Mucosa of rectum (tissue), 2 donors: ENCODE measurements at regions not wholly inside any gene's neighbourhood (a gene's known extent, or its start where the extent isn't known, plus 50 kb on each side); places are given as distances from the start of the nearest gene placed in this dataset.

Source experiments
- H3K27ac ChIP-seq, 2 donors: one replicate each; pipeline ENCODE4 v1.7.0; 2013; ENCODE audit warnings: inconsistent platforms in 2 of 2, low read depth in 2 of 2, low read length in 2 of 2
- H3K27me3 ChIP-seq, 2 donors: one replicate each; pipeline ENCODE4 v1.7.0; 2013; ENCODE audit warnings: low read length in 2 of 2; ENCODE audit not compliant: control insufficient read depth in 2 of 2, insufficient read depth in 2 of 2
- H3K36me3 ChIP-seq, 2 donors: one replicate each; pipeline ENCODE4 v1.7.0; 2013; ENCODE audit warnings: low read length in 2 of 2; ENCODE audit not compliant: control insufficient read depth in 2 of 2, insufficient read depth in 2 of 2
- H3K4me1 ChIP-seq, 2 donors: one replicate each; pipeline ENCODE4 v1.7.0; 2013; ENCODE audit warnings: low read length in 2 of 2, mild to moderate bottlenecking in 1 of 2; ENCODE audit not compliant: control insufficient read depth in 2 of 2, insufficient read depth in 2 of 2
- H3K4me3 ChIP-seq, 2 donors: one replicate each; pipeline ENCODE4 v1.7.0; 2013; ENCODE audit warnings: low read length in 2 of 2
- H3K9ac ChIP-seq, 2 donors: one replicate each; pipeline ENCODE4 v1.7.0; 2013; ENCODE audit warnings: low read length in 2 of 2, low read depth in 1 of 2, mild to moderate bottlenecking in 1 of 2
- H3K9me3 ChIP-seq, 2 donors: one replicate each; pipeline ENCODE4 v1.7.0; 2013; ENCODE audit warnings: low read length in 2 of 2; ENCODE audit not compliant: control insufficient read depth in 2 of 2
- donor health status: healthy.
- donor health status: Normal muscosa, but diverticular disease.

DNA sequence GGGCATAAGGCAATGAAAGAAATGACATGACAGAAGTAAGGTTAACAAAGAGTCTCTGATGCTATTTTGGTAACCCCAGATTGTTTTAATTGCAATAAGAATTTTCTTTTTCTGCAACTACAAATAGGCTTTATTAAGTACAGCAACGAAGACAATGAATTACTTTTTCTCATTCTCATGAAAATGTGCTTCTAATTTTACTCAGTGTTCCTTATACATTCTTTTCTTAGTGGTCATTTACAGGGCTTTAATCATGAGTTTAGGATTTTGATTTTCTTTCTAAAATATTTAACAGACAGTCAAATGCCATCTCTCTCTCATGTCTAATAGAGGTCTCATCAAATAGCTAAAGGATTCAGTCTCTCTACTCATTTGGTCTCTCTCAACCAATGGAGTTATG is 452.1 kb downstream of the RAP2B start:
- Histone ChIP-seq H3K4me1 (no peaks in the 10 kb centered on the region), H3K9me3 (no peaks in the 10 kb centered on the region), H3K4me3 (no peak overlapping the region), H3K27ac (no peak overlapping the region), H3K27me3 (no peaks in the 10 kb centered on the region), H3K36me3 (no peaks in the 10 kb centered on the region), H3K9ac (no peak overlapping the region)

DNA sequence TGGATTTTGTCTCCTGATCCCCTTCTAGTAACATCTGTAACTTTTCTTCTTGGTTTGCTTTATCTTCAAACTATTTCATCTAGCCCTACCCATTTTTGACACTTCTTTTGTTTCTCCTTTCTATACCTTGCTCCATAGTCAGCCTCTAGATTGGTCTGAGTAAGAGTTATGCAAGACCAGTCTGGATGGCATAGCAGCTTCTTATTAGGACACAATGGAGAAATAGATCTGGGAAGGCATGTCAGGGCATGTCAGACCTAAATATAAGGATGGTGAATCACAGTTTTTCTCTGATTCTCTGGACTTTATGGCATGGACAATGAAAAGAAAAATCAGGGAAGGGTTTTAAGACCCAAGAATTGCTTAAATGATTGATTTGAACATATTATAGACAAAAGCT is 452.5 kb downstream of the RAP2B start:
- Histone ChIP-seq H3K27ac (no peak overlapping the region), H3K9ac (no peak overlapping the region), H3K9me3 (no peaks in the 10 kb centered on the region), H3K4me1 (no peaks in the 10 kb centered on the region), H3K4me3 (no peak overlapping the region), H3K27me3 (no peaks in the 10 kb centered on the region), H3K36me3 (no peaks in the 10 kb centered on the region)

DNA sequence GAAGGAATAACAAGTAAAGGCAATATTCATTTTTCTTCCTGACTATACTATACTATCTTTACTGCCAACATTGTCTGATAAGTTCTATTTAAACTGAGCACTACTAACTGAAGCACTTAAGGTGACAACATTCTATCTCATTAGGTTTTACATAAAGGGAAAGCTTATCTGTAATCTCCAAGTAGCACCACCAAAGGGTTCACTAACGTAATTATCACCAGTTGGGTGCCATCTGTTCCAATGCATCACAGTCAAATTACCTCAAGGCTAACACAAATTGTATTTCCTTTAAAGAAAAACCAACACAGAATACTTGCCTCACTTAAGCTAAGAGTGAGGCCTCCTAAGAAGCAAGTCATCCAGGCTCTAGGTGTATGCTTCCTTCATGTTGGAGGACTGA is 453.8 kb downstream of the RAP2B start:
- Histone ChIP-seq H3K4me3 (no peak overlapping the region), H3K9me3 (no peaks in the 10 kb centered on the region), H3K36me3 (no peaks in the 10 kb centered on the region), H3K27me3 (no peaks in the 10 kb centered on the region), H3K27ac (no peak overlapping the region), H3K4me1 (no peaks in the 10 kb centered on the region), H3K9ac (no peak overlapping the region)

DNA sequence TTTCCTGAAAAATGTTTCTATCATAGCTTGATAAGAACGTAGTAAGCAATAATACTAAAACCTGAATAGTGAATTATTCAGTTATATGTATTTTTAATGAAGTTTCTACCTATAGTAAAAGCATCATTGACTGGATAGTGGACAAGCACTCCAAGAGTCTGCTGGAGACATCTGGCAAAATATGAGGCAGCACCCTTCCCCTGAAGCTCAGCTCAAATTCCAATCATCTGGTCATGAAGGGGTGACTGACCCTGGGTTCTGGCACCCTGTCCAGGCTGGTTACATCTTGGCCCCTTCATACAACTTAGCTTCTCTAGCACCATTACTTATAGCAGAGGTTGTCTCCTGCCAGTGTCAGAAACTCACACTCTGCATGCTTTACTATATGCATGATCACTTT is 455.4 kb downstream of the RAP2B start:
- Histone ChIP-seq H3K27me3 (no peaks in the 10 kb centered on the region), H3K27ac (no peak overlapping the region), H3K4me3 (no peak overlapping the region), H3K9me3 (no peaks in the 10 kb centered on the region), H3K9ac (no peak overlapping the region), H3K4me1 (no peaks in the 10 kb centered on the region), H3K36me3 (no peaks in the 10 kb centered on the region)

DNA sequence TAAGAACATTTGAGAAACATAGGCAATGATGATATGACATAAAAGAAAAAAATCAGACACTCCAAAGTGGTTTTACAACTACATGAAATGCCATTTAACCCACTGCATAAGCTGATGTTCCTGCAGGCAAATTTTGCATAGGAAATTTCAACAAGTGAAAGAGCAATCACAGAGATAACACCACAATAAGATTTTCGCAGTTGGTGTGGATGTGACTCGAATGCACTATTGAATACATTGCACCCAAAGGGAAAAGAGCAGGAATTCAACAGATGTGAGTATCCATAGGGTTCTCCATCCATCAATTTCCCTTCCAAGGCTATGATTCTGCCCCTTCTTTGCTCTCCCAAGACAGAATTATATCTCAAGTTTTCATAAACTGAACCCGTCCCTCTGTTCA is 456.1 kb downstream of the RAP2B start:
- Histone ChIP-seq H3K27ac (no peak overlapping the region), H3K36me3 (no peaks in the 10 kb centered on the region), H3K27me3 (no peaks in the 10 kb centered on the region), H3K9me3 (no peaks in the 10 kb centered on the region), H3K4me3 (no peak overlapping the region), H3K9ac (no peak overlapping the region), H3K4me1 (no peaks in the 10 kb centered on the region)

DNA sequence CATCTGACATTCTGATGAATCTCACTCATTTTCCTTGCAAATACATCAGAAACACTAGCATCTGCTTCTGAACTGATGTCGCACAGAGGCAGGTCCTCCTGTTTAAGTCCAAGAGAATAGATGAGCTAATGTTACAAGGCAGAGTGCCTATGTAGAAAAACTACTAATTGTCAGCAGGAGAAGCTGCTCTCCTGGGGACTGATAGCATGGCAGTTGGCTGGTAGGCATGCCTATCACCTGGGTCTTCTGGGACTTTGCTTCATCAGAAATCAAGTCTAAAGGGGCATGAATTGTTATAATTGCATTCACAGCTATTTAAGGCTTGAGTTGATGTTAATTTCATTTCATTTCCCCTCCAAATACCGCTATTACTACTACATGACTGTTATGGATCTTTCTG is 457.2 kb downstream of the RAP2B start:
- Histone ChIP-seq H3K27me3 (no peaks in the 10 kb centered on the region), H3K9me3 (no peaks in the 10 kb centered on the region), H3K4me3 (no peak overlapping the region)

DNA sequence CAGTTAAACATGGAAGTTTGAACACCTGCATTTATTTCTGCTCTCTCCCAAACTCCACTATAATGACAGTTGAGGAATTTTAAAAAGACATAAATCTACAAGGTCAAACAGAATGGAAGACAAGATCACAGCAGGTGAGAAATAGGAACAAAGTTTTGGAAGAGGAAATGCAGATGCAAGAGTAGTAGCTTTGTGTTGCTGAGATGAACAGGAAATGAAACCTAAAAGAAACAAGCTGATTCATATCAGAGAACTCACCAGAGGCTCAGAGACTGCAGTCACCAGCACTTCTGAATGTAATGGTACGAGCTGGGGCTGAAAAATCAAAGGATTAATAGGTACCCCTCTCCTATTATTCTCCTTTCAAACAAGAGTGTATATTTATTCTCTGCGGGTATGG is 459.9 kb downstream of the RAP2B start:
- Histone ChIP-seq H3K4me1 (no peaks in the 10 kb centered on the region), H3K27me3 (no peaks in the 10 kb centered on the region), H3K27ac (no peak overlapping the region), H3K4me3 (no peak overlapping the region), H3K36me3 (no peaks in the 10 kb centered on the region), H3K9ac (no peak overlapping the region), H3K9me3 (no peaks in the 10 kb centered on the region)

More for the DNA sequence above, 457.2 kb downstream of the RAP2B start:
- no peaks in the 10 kb centered on the region for H3K36me3 ChIP-seq
- H3K9ac ChIP-seq: no peak overlapping the region
- H3K27ac ChIP-seq: no peak overlapping the region
- no peaks in the 10 kb centered on the region for H3K4me1 ChIP-seq

DNA sequence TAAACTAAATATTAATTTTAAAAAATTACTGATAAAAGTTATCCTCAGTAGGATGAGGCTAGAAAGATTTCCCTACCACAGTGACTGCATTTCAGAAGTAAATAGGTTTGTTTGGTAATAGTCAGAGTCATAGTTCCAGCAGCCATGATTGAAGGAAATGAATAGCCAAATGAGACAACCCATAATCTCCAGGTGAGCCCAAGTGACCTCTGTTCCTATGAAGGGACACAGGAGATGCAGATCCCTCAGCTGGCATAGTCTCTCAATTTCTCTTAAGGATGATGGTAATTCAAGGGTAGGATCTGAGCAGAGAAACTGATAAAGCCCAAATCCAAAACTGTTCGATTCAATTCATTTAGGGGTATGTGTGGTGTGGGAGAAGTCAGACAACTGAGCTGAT is 461.8 kb downstream of the RAP2B start:
- no peaks in the 10 kb centered on the region for H3K36me3 ChIP-seq
- no peak overlapping the region for H3K9ac ChIP-seq
- no peak overlapping the region for H3K27ac ChIP-seq
- no peaks in the 10 kb centered on the region for H3K9me3 ChIP-seq
- H3K4me3 ChIP-seq: no peak overlapping the region
- H3K4me1 ChIP-seq: no peaks in the 10 kb centered on the region
- no peaks in the 10 kb centered on the region for H3K27me3 ChIP-seq

DNA sequence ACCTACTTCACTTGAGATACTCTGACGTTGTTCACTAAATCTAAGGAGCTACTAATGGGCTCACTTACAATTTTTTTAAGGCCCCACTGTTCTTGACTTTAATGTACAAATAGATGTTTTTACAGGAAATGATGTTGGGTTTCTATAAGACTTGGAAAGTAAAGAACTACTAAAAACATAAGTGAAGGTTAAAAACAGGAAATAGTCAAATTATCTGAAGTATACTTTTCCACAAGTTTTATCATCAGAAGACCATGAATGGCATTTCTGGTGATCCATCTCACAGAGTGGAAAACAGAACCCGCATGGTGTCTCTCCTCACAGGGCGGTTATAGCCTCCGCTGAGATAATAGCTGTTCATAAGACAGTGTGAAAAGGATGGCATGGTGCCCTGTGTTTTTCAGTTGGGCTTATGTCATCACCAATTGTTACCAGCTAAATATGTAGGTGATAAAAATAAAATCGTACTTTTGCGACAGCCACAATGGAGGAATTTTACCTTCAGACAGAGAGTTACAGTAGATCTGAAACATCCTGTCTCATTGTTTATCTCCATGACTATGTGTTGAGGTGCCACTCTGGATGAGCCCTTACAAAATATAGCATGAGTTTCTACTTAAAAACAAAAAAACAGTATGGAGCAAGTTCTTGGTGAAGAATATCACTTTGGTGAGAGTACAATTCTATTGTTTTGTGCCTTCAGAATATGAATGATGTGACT is 462.4 kb downstream of the RAP2B start:
- no peaks in the 10 kb centered on the region for H3K36me3 ChIP-seq
- no peaks in the 10 kb centered on the region for H3K4me1 ChIP-seq
- H3K27ac ChIP-seq: no peak overlapping the region
- H3K9ac ChIP-seq: no peak overlapping the region
- no peak overlapping the region for H3K4me3 ChIP-seq
- no peaks in the 10 kb centered on the region for H3K27me3 ChIP-seq
- H3K9me3 ChIP-seq: no peaks in the 10 kb centered on the region

DNA sequence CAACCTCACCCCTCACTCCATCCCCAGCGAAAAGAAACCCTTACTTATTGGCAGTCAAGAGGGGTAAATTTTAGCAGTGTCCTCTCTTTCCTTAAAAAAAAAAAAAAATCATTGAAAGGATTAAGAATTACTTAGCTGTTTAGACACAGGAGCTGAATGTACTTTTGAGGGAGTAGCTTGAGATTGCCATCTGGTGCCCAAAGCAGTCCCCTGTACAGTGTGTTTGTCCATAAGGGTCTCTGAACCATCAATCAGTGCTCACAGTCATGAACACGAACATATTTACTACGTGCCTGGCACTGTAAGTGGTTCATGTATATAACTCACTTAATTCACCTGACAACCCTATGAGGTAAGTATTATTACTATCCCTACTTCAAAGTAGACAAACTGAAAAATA is 463.5 kb downstream of the RAP2B start:
- Histone ChIP-seq H3K4me3 (no peak overlapping the region), H3K4me1 (no peaks in the 10 kb centered on the region), H3K36me3 (no peaks in the 10 kb centered on the region), H3K27ac (no peak overlapping the region), H3K9me3 (no peaks in the 10 kb centered on the region), H3K9ac (no peak overlapping the region), H3K27me3 (no peaks in the 10 kb centered on the region)

DNA sequence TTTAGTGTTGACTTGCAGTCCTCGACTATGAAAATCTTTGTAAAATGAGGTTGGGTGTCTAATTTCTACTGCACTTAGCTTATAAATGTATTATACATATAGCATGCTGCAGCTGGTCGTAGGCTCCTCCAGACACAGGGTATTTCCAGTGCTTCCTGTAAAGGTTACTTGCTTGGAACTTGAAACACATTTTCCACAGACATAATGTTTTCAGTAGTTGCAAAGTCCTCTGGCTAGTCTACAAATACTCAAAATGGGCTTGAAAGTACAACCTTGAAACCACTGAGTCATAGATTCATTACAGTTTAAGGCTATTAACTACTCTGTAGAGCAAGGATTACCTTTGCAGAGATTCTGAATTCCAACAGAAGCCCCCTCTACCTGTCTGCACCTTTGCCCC is 464.1 kb downstream of the RAP2B start:
- Histone ChIP-seq H3K36me3 (no peaks in the 10 kb centered on the region), H3K27me3 (no peaks in the 10 kb centered on the region), H3K9ac (no peak overlapping the region), H3K27ac (no peak overlapping the region), H3K9me3 (no peaks in the 10 kb centered on the region), H3K4me1 (no peaks in the 10 kb centered on the region), H3K4me3 (no peak overlapping the region)
